ENCODE measurements at regions not wholly inside any gene's neighbourhood (a gene's known extent, or its start where the extent isn't known, plus 50 kb on each side); places are given as distances from the start of the nearest gene placed in this dataset.

DNA sequence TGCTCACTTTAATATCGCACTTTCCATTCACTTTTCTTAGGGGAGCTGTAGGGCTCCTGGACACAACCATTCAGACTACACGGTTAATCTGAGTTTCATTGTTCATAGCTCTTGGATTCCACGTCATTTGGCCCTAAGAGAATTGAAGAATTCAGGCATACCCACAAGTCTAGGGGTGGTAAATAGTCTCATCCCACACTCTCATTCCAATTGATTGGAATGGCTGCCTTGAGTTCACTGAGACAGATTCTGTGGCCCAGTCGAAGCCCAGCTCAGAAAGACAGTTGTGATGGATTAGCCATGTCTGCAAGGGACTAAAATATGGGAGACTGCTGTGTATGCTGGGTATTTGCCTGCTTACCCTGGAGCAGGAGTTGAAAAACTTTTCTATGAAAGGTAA, 124.6 kb downstream of the TFCP2L1 start:
- TF ChIP-seq EP300 (IDR thresholded peaks at IDR 0.05; ENCODE audit: borderline replicate concordance), result no peak
- TF ChIP-seq FOXM1 (IDR thresholded peaks at IDR 0.05; ENCODE audit: borderline replicate concordance, low read depth), result no peak
- TF ChIP-seq, protein P1, sequence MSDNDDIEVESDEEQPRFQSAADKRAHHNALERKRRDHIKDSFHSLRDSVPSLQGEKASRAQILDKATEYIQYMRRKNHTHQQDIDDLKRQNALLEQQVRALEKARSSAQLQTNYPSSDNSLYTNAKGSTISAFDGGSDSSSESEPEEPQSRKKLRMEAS (IDR thresholded peaks at IDR 0.05), result no peak
- TF ChIP-seq YY1 (IDR thresholded peaks at IDR 0.05; ENCODE audit: low read depth), result no peak
